ENCODE measurements at regions not wholly inside any gene's neighbourhood (a gene's known extent, or its start where the extent isn't known, plus 50 kb on each side); places are given as distances from the start of the nearest gene placed in this dataset.

DNA sequence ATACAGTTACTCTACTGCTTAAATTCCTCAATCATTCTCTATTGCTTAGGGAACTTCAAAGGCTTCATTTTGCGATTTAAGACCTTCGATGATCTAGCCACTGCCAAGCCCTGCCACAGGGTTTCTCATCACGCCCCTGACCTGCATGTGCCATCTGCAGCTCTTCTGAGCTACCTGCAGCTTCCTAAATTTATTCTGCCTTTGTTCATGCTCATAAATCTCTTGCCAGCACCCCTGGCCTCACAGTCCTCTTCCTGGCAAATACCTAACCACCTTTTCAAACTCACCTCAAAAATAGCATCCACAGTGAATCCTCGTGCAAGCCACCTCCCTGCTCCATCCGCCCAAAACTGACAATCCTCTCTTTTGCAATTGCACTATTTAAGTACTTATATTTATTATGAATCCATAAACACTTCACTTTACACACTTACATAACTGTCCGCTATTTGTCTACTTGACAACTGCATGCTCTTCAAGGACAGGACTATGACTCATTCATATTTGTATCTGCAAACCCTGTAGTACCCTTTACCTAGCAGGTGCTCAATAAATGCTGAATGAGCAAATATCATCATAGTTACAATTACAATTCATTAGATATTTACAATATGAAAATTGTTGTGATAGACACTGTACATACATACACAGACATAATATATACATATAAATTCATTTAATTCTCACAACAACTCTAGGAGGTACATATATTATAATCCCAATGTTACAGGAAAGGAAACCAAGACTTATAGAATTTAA, 280.0 kb upstream of the RASGEF1B start:
- ChIA-PET CTCF (no interaction called here), POLR2A (no interaction called here)
- intact Hi-C loops (cut with DNase I, micrococcal nuclease), result no loop called here
- no peaks in the 10 kb centered on the region for H3K36me3 Mint-ChIP-seq (ENCODE audit: low read depth)
- peaks cover 15% of the 10 kb centered on the region for H3K4me1 Mint-ChIP-seq
- no peak for ATAC-seq
- no peaks in the 10 kb centered on the region for H3K27me3 Mint-ChIP-seq
- no peak overlapping the region for H3K4me3 Mint-ChIP-seq
- no peak for DNase-seq
- no peaks in the 10 kb centered on the region for H3K9me3 Mint-ChIP-seq (ENCODE audit: low read depth)
- H3K27ac Mint-ChIP-seq, result no peak overlapping the region

DNA sequence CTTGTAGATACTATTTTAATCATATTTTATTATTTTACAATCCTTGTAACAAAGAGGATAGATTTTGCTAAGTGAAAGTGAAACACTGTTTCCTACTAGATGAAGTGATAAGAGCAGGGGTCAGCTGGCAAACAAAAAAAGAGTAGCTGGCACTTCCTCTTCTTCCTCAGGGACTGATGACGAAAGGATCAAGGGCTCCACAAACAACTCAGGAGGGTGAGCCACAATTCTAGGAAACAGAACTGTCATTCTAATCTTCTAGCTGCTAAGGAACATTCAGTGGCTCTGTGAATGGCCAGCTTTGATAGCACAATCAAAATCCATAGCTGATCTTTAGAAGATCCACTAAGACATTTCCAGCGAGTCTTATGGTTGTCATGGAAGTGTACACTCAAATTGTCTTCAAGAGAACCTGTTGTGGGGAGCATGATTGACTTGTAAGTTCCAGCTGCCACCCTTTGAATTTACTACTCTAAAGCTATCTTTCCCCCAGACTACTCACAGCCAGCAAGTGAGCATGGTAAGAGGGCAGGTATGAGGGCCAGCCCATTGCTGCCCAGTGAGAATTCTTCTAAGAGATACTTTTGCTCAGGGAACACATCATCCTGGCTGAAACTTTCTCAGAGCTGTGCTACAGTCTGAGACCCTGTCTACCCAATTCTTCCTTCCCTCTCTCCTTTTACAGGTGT, 275.7 kb upstream of the RASGEF1B start:
- Mint-ChIP-seq H3K4me3 (no peak overlapping the region), H3K36me3 (ENCODE audit: low read depth) (no peaks in the 10 kb centered on the region), H3K9me3 (ENCODE audit: low read depth) (no peaks in the 10 kb centered on the region), H3K4me1 (peaks cover 2% of the 10 kb centered on the region), H3K27ac (no peak overlapping the region), H3K27me3 (no peaks in the 10 kb centered on the region)
- DNase-seq (no peak), ATAC-seq (no peak)
- intact Hi-C loops (cut with DNase I, micrococcal nuclease), result no loop called here
- POLR2A ChIA-PET, result no interaction called here
- CTCF ChIA-PET, result no interaction called here

DNA sequence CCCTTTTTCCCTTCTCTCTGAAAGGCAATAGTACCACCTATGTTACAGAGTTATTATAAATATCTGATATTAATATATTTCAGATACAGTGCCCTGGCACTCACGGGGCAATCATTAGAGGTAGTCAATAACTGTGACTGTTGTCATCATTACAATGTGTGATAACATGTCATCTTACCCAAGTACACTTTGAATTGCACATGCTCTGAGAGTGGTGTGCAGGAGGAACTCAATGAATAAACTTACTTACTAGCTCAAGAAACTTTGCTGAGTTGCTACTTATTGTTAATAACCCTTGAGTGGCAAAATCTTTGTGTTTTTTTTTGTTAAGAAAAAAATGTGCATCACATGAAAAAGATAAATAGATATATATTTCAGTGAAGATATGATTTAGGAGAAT, 275.1 kb upstream of the RASGEF1B start:
- DNase-seq (no peak), ATAC-seq (no peak)
- Mint-ChIP-seq H3K4me1 (peaks cover 2% of the 10 kb centered on the region), H3K36me3 (ENCODE audit: low read depth) (no peaks in the 10 kb centered on the region), H3K4me3 (no peak overlapping the region), H3K9me3 (ENCODE audit: low read depth) (no peaks in the 10 kb centered on the region), H3K27me3 (no peaks in the 10 kb centered on the region), H3K27ac (no peak overlapping the region)
- ChIA-PET CTCF (interaction anchor here (1.3 kb wide), 1 partner anchor 38 kb away, joined by 3 read pairs; no protein-coding TSS in a partner anchor), POLR2A (no interaction called here)
- intact Hi-C loops (cut with DNase I, micrococcal nuclease), result no loop called here

DNA sequence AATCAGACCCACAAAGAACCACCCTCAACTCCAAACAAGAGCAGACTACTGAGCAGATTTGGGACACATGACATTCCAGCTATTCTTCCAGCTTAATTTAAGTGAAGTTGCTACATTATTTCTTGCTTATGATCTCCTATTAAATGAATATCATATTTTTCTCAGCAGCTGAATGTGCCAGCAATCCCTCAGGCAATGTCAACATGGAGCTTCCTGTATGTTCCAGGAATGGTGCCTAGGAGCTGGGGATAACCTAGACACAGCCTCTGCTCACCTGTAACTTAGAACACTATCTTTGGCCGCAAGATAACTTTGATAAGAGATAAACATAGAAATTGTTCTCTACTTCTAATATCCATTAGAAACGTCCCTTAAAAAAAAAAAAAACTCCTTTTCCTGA, 274.4 kb upstream of the RASGEF1B start:
- ChIA-PET CTCF (interaction anchor here (1.3 kb wide), 1 partner anchor 39 kb away, joined by 3 read pairs; no protein-coding TSS in a partner anchor), POLR2A (no interaction called here)
- intact Hi-C loops (cut with DNase I, micrococcal nuclease), result no loop called here
- DNase-seq, result no peak
- Mint-ChIP-seq H3K36me3 (ENCODE audit: low read depth) (no peaks in the 10 kb centered on the region), H3K27me3 (no peaks in the 10 kb centered on the region), H3K4me1 (peaks cover 2% of the 10 kb centered on the region), H3K4me3 (no peak overlapping the region), H3K27ac (no peak overlapping the region), H3K9me3 (ENCODE audit: low read depth) (no peaks in the 10 kb centered on the region)
- no peak for ATAC-seq

DNA sequence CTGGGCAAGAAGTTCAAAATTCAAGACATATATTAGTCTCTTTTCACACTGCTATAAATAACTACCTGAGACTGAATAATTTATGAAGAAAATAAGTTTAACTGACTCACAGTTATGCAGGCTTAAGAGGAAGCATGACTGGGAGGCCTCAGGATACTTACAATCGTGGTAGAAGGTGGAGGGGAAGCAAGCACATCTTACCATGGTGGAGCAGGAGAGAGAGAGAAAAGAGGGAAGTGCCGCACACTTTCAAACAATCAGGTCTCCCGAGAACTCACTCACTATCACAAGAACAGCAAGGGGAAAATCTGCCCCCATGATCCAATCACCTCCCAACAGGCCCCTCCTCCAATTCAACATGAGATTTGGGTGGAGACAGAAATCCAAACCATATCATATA, 273.3 kb upstream of the RASGEF1B start:
- no peaks in the 10 kb centered on the region for H3K36me3 Mint-ChIP-seq (ENCODE audit: low read depth)
- no peak for DNase-seq
- H3K4me1 Mint-ChIP-seq, result peaks cover 2% of the 10 kb centered on the region
- POLR2A ChIA-PET, result no interaction called here
- H3K4me3 Mint-ChIP-seq, result no peak overlapping the region
- no peak for ATAC-seq
- H3K9me3 Mint-ChIP-seq (ENCODE audit: low read depth), result no peaks in the 10 kb centered on the region
- CTCF ChIA-PET, result interaction anchor here (0.6 kb wide), 1 partner anchor 35 kb away, joined by 3 read pairs; no protein-coding TSS in a partner anchor
- no peak overlapping the region for H3K27ac Mint-ChIP-seq
- intact Hi-C loops (cut with DNase I, micrococcal nuclease), result no loop called here
- H3K27me3 Mint-ChIP-seq, result no peaks in the 10 kb centered on the region

DNA sequence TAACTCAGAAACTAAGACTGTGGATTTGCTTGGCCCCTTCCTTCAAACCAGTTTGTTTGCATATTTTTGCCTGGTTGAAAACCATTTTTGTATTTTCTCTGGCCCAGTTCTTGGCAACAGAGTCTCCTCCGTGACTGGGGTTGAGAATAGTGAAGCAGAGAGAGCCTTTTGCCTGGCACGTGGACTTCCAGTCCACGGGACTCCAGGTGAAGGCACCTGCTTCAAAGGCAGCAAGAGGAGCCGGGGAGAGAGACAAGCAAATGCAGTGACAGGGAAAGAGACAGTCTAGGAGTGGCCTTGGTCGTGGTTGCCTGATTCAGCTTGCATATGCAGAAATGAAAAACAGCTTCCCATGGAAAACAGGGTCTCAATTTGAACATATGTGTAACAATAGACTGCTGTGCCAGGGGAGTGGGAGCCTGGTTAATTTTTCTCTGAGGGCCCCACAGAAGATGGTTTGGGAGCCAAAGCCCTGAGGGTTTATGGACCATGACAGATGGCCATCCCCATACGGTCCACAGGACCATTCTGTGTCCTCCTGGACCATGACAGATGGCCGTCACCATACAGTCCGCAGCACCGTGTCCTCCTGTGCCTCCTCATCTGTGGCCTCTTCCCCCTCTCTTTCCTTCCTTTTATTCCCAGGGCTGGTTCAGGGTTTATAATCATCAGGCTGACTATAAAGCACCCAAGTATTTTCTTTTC, 272.2 kb upstream of the RASGEF1B start:
- no peaks in the 10 kb centered on the region for H3K27me3 Mint-ChIP-seq
- no peaks in the 10 kb centered on the region for H3K9me3 Mint-ChIP-seq (ENCODE audit: low read depth)
- no peaks in the 10 kb centered on the region for H3K36me3 Mint-ChIP-seq (ENCODE audit: low read depth)
- H3K4me3 Mint-ChIP-seq, result no peak overlapping the region
- DNase-seq, result no peak
- peaks cover 7% of the 10 kb centered on the region for H3K4me1 Mint-ChIP-seq
- intact Hi-C loops (cut with DNase I, micrococcal nuclease), result no loop called here
- ChIA-PET CTCF (no interaction called here), POLR2A (no interaction called here)
- no peak for ATAC-seq
- no peak overlapping the region for H3K27ac Mint-ChIP-seq

DNA sequence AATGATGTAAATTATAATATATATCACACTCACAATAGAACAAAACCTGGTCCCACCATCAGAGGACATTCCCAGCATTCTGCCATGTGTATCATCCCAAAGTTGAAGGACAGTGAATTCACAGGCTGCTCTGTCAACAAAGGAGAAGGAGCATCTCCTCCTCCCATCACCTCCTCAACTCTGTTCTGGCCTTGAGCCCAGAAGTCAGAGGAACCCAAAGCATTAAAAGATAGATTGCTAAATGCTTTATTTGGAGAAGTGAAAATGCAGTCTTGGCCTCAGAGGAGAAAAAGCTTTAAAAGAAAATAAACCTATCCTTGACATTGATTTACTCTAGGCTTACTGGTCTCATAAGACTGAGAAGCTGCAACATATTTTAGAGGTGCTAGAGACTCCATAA, 268.8 kb upstream of the RASGEF1B start:
- ChIA-PET CTCF (interaction anchor here (1.2 kb wide), 1 partner anchor 50 kb away, joined by 3 read pairs; no protein-coding TSS in a partner anchor), POLR2A (no interaction called here)
- H3K27ac Mint-ChIP-seq, result no peak overlapping the region
- no peak for ATAC-seq
- no peaks in the 10 kb centered on the region for H3K36me3 Mint-ChIP-seq (ENCODE audit: low read depth)
- no peaks in the 10 kb centered on the region for H3K27me3 Mint-ChIP-seq
- intact Hi-C loops (cut with DNase I, micrococcal nuclease), result no loop called here
- H3K9me3 Mint-ChIP-seq (ENCODE audit: low read depth), result no peaks in the 10 kb centered on the region
- no peak overlapping the region for H3K4me3 Mint-ChIP-seq
- DNase-seq, result no peak
- H3K4me1 Mint-ChIP-seq, result peaks cover 5% of the 10 kb centered on the region

DNA sequence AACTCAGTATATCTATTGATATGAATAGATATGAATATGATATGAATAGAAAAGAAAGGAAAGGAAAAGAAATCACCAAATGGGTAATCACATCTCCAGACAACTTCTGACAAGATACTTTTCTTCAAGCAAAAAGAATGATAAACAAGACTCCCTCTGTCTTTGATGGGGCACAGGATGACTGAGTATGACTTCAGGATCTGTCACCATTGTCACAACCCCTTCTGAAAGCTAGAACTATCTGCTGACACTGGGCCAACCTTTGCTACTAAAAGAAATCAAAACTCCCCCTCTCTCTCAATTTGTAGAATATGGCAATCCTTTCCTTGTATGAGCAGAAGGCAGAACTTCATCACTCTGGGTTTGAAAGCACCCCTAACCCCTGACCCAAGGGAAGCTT, 267.2 kb upstream of the RASGEF1B start:
- H3K4me3 Mint-ChIP-seq, result no peak overlapping the region
- DNase-seq, result no peak
- no peaks in the 10 kb centered on the region for H3K27me3 Mint-ChIP-seq
- H3K27ac Mint-ChIP-seq, result no peak overlapping the region
- ChIA-PET CTCF (interaction anchor here (1.3 to 1.4 kb wide), 2 partner anchors 15 to 272 kb away, joined by 3 to 4 read pairs; no protein-coding TSS in a partner anchor), POLR2A (no interaction called here)
- intact Hi-C loops (cut with DNase I, micrococcal nuclease), result no loop called here
- no peaks in the 10 kb centered on the region for H3K36me3 Mint-ChIP-seq (ENCODE audit: low read depth)
- peak; percentile 58 for ATAC-seq
- H3K9me3 Mint-ChIP-seq (ENCODE audit: low read depth), result no peaks in the 10 kb centered on the region
- peaks cover 5% of the 10 kb centered on the region for H3K4me1 Mint-ChIP-seq

DNA sequence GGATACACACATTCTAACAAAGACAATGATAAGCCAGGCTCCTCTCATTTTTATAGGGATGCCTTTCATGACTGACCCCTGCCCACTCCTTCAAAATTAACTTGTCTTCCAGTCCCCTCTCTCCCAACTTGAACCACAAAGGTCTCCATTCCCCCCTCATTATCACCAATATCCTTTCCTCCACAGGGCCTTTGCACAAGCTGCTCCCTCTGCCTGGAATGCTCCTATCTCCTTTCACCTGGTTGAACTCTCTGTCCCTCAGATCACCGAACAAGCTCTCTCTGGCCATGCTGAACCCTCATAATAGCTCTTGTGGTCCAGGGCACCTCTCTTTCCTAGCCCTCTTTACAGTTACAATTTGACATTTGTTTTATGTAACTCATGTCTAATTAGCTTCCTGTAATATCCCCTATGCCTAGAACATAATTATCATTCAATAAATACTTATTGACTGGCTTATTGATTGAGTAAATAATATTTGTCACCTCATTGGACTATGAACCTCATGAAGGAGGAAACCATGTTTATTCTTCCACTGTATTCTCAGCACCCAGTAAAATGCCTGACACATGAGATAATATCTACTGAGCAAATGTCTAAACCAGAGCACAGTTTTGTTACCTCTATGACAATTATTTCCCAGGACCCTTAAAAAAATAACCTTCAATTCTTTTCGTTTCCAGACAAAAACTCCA, 266.3 kb upstream of the RASGEF1B start:
- intact Hi-C loops (cut with DNase I, micrococcal nuclease), result no loop called here

DNA sequence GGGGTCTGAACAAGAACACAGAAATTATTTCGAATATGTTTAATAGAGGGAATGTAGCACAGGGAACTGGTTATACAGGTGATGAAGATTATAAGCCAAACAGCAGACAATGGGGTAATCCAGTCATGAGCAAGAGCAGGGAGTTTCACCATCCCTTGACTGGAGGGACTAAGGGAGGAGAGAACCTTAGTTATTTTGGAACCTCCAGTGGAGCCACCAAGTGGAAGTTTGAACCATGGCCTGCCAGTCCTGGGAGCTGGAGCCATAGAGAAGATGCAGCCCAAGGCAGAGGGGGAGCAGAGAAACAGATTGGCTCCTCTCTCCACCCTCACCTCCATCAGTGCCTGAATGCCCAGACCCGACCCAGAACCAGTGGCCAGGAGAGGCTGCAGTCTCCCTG, 264.6 kb upstream of the RASGEF1B start:
- no peaks in the 10 kb centered on the region for H3K9me3 Mint-ChIP-seq (ENCODE audit: low read depth)
- intact Hi-C loops (cut with DNase I, micrococcal nuclease), result no loop called here
- peaks cover 5% of the 10 kb centered on the region for H3K4me1 Mint-ChIP-seq
- DNase-seq (no peak), ATAC-seq (no peak)
- H3K36me3 Mint-ChIP-seq (ENCODE audit: low read depth), result no peaks in the 10 kb centered on the region
- CTCF ChIA-PET, result interaction anchor here (1.2 kb wide), 2 partner anchors 9 to 109 kb away, joined by 3 read pairs; no protein-coding TSS in a partner anchor
- no peaks in the 10 kb centered on the region for H3K27me3 Mint-ChIP-seq
- no peak overlapping the region for H3K27ac Mint-ChIP-seq
- H3K4me3 Mint-ChIP-seq, result no peak overlapping the region
- POLR2A ChIA-PET, result no interaction called here

More for the DNA sequence above, 266.3 kb upstream of the RASGEF1B start:
- DNase-seq (no peak), ATAC-seq (no peak)
- Mint-ChIP-seq H3K4me3 (no peak overlapping the region), H3K9me3 (ENCODE audit: low read depth) (no peaks in the 10 kb centered on the region), H3K27ac (no peak overlapping the region), H3K27me3 (no peaks in the 10 kb centered on the region), H3K4me1 (peaks cover 5% of the 10 kb centered on the region), H3K36me3 (ENCODE audit: low read depth) (no peaks in the 10 kb centered on the region)
- CTCF ChIA-PET, result interaction anchor here (0.6 to 1.4 kb wide), 3 partner anchors 89 to 285 kb away, joined by 3 to 4 read pairs (median 4); no protein-coding TSS in a partner anchor
- POLR2A ChIA-PET, result no interaction called here

DNA sequence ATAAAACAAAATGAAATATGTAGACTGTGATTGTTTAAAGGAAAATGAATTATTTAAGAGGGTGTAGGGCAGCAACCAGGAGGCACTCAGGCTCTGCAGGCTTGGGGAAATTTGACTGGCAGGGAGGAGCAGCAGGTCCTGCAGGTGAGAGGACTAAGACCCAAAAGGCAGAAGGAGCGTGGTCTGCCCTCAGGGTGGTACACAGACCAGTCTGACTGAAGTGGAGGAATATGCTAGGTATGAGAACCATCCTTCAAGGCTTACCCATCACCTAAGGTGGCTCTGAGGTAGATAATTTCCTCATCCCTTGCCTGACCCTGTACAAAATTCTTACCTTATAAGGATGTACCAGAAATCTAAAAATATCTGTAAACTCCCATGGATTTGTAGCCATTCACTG, 261.3 kb upstream of the RASGEF1B start:
- POLR2A ChIA-PET, result no interaction called here
- Mint-ChIP-seq H3K27me3 (peaks cover 3% of the 10 kb centered on the region), H3K36me3 (ENCODE audit: low read depth) (no peaks in the 10 kb centered on the region), H3K4me1 (no peaks in the 10 kb centered on the region), H3K9me3 (ENCODE audit: low read depth) (peaks cover 3% of the 10 kb centered on the region), H3K27ac (no peak overlapping the region), H3K4me3 (no peak overlapping the region)
- intact Hi-C loops (cut with DNase I, micrococcal nuclease), result no loop called here
- ATAC-seq (no peak), DNase-seq (no peak)
- CTCF ChIA-PET, result no interaction called here

Data from activated CD4-positive, alpha-beta T cell treated with anti-CD3 and anti-CD28 coated beads for 36 hours (primary cell).